IMR-90 (cell line): ENCODE measurements at regions not wholly inside any gene's neighbourhood (a gene's known extent, or its start where the extent isn't known, plus 50 kb on each side); places are given as distances from the start of the nearest gene placed in this dataset.

Experiments used
- ATAC-seq: fragments of 200-7000 bp; cut with Tn5 transposase; 2 replicates; pipeline ENCODE4 v1.9.1; 2020; ENCODE audit warnings: low read depth, mild to moderate bottlenecking, moderate library complexity
- BruUV-seq: library from RNA; stranded (reverse); fragments of 400-500 nt; replicated peaks from 2 replicates; lab custom pipeline; 2021; lab: Mats Ljungman, UMichigan
- CTCF ChIA-PET: fragments of 300-600 bp; formaldehyde crosslinking; extraction: SDS; loops from one replicate; lab custom pipeline; 2021; ENCODE audit warnings: antibody characterized with exemption; lab: Yijun Ruan, JAX
- POLR2A ChIA-PET: fragments of 300-600 bp; sonication (Branson Sonifier 250); formaldehyde crosslinking; loops from one replicate; lab custom pipeline; 2022; ENCODE audit warnings: antibody characterized with exemption; ENCODE audit not compliant: unreplicated experiment; lab: Charles Lee
- DNase-seq: peaks from one replicate; pipeline ENCODE4 v3.0.0; 2013
- H2AFZ ChIP-seq: replicated peaks from 2 replicates; pipeline ENCODE3; 2013; ENCODE audit warnings: low read length, mild to moderate bottlenecking; ENCODE audit not compliant: poor library complexity
- H2AK5ac ChIP-seq: 2 replicates; pipeline ENCODE4 v1.6.1; 2013; ENCODE audit warnings: low read depth, low read length, inconsistent platforms
- H2AK9ac ChIP-seq: replicated peaks from 2 replicates; pipeline ENCODE3; 2013; ENCODE audit warnings: mild to moderate bottlenecking, low read depth, low read length, moderate library complexity; ENCODE audit not compliant: poor library complexity
- H2BK120ac ChIP-seq: 2 replicates; pipeline ENCODE4 v1.6.1; 2013; ENCODE audit warnings: low read depth, low read length, inconsistent platforms
- H2BK15ac ChIP-seq: 3 replicates; pipeline ENCODE4 v1.6.1; 2013; ENCODE audit warnings: low read depth, low read length, inconsistent platforms
- H2BK20ac ChIP-seq: 2 replicates; pipeline ENCODE4 v1.6.1; 2013; ENCODE audit warnings: low read depth, mild to moderate bottlenecking, inconsistent platforms, low read length, moderate library complexity
- H2BK5ac ChIP-seq: 2 replicates; pipeline ENCODE4 v1.6.1; 2013; ENCODE audit warnings: mild to moderate bottlenecking, low read depth, low read length, inconsistent platforms; ENCODE audit not compliant: poor library complexity, severe bottlenecking
- H3K14ac ChIP-seq: replicated peaks from 2 replicates; pipeline ENCODE4 v1.6.1; 2013; ENCODE audit warnings: low read depth, low read length, inconsistent platforms
- H3K18ac ChIP-seq: 2 replicates; pipeline ENCODE4 v1.6.1; 2013; ENCODE audit warnings: low read depth, low read length, control low read depth
- H3K23ac ChIP-seq: 2 replicates; pipeline ENCODE4 v1.6.1; 2013; ENCODE audit warnings: low read depth, low read length, inconsistent platforms
- H3K27ac ChIP-seq: 2 replicates; pipeline ENCODE4 v1.5.1; 2013; ENCODE audit warnings: mild to moderate bottlenecking, control low read depth, low read length; ENCODE audit not compliant: insufficient read depth
- H3K27me3 ChIP-seq: 2 replicates; pipeline ENCODE4 v1.6.1; 2013; ENCODE audit warnings: low read length; ENCODE audit not compliant: control insufficient read depth, insufficient read depth
- H3K36me3 ChIP-seq: 2 replicates; pipeline ENCODE4 v1.6.1; 2013; ENCODE audit warnings: low read length, mixed read lengths; ENCODE audit not compliant: control insufficient read depth, insufficient read depth
- H3K4ac ChIP-seq: 2 replicates; pipeline ENCODE4 v1.6.1; 2013; ENCODE audit warnings: low read depth, low read length, inconsistent platforms
- H3K4me1 ChIP-seq: 2 replicates; pipeline ENCODE4 v1.6.1; 2013; ENCODE audit warnings: low read length, mixed read lengths; ENCODE audit not compliant: control insufficient read depth, insufficient read depth
- H3K4me2 ChIP-seq: 2 replicates; pipeline ENCODE4 v1.6.1; 2013; ENCODE audit warnings: low read depth, mild to moderate bottlenecking, control low read depth, low read length, moderate library complexity
- H3K4me3 ChIP-seq: 2 replicates; pipeline ENCODE4 v1.5.1; 2013; ENCODE audit warnings: low read depth, mild to moderate bottlenecking, control low read depth, low read length, moderate library complexity; ENCODE audit not compliant: insufficient read depth
- H3K56ac ChIP-seq: 2 replicates; pipeline ENCODE4 v1.6.1; 2013; ENCODE audit warnings: low read length, inconsistent platforms; ENCODE audit not compliant: insufficient read depth; ENCODE audit errors: extremely low read depth
- H3K79me1 ChIP-seq, 2 experiments: 2 replicates each; pipeline ENCODE4 v1.6.1; 2013; ENCODE audit warnings: low read length in 2 of 2, inconsistent platforms in 1 of 2, low read depth in 1 of 2
- H3K9ac ChIP-seq: 2 replicates; pipeline ENCODE4 v1.6.1; 2013; ENCODE audit warnings: low read depth, low read length, control low read depth
- H3K9me1 ChIP-seq: 2 replicates; pipeline ENCODE4 v1.6.1; 2013; ENCODE audit warnings: low read length, inconsistent platforms; ENCODE audit not compliant: insufficient read depth
- H3K9me3 ChIP-seq: 2 replicates; pipeline ENCODE4 v1.6.1; 2013; ENCODE audit warnings: low read length; ENCODE audit not compliant: control insufficient read depth, insufficient read depth
- H4K20me1 ChIP-seq: 2 replicates; pipeline ENCODE4 v1.6.1; 2013; ENCODE audit warnings: low read length, inconsistent platforms; ENCODE audit not compliant: insufficient read depth
- H4K5ac ChIP-seq: 2 replicates; pipeline ENCODE4 v1.6.1; 2013; ENCODE audit warnings: mild to moderate bottlenecking, low read depth, low read length, control low read depth
- H4K8ac ChIP-seq, 2 experiments: 2 replicates each; pipeline ENCODE4 v1.6.1; 2013; ENCODE audit warnings: low read depth in 2 of 2, low read length in 2 of 2, control low read depth in 1 of 2, inconsistent platforms in 1 of 2
- H4K91ac ChIP-seq: 2 replicates; pipeline ENCODE4 v1.6.1; 2013; ENCODE audit warnings: low read depth, low read length, inconsistent platforms; ENCODE audit not compliant: insufficient read depth
- CTCF ChIP-seq: conservative IDR thresholded peaks from 2 replicates; pipeline ENCODE4 v1.5.1; 2012; ENCODE audit warnings: mild to moderate bottlenecking, low read depth, low read length, improper control_type of control experiment
- ELK1 ChIP-seq: fragments of 150-350 bp; IDR thresholded peaks from 2 replicates; pipeline ENCODE4 v1.6.1; 2016; ENCODE audit warnings: low read depth, mild to moderate bottlenecking, low read length, moderate library complexity, borderline replicate concordance
- MAZ ChIP-seq: IDR thresholded peaks from 2 replicates; pipeline ENCODE4 v1.6.1; 2012; ENCODE audit warnings: low read depth, mild to moderate bottlenecking, low read length, improper control_type of control experiment, moderate library complexity, borderline replicate concordance
- MXI1 ChIP-seq: IDR thresholded peaks from 2 replicates; pipeline ENCODE4 v1.6.1; 2012; ENCODE audit warnings: low read depth, mild to moderate bottlenecking, low read length, moderate library complexity, borderline replicate concordance
- POLR2A ChIP-seq: IDR thresholded peaks from 2 replicates; pipeline ENCODE4 v1.6.1; 2012; ENCODE audit warnings: mild to moderate bottlenecking, low read depth, low read length
- RAD21 ChIP-seq: IDR thresholded peaks from 2 replicates; pipeline ENCODE4 v1.6.1; 2012; ENCODE audit warnings: low read length, improper control_type of control experiment
- RCOR1 ChIP-seq: IDR thresholded peaks from 2 replicates; pipeline ENCODE4 v1.6.1; 2012; ENCODE audit warnings: mild to moderate bottlenecking, low read length, improper control_type of control experiment; ENCODE audit not compliant: insufficient replicate concordance
- SMC3 ChIP-seq: fragments of 150-350 bp; IDR thresholded peaks from 2 replicates; pipeline ENCODE4 v1.6.1; 2016; ENCODE audit warnings: low read depth, mild to moderate bottlenecking, antibody characterized with exemption, low read length, moderate library complexity
- USF2 ChIP-seq: fragments of 150-350 bp; IDR thresholded peaks from 2 replicates; pipeline ENCODE4 v1.6.1; 2017; ENCODE audit warnings: mild to moderate bottlenecking, antibody characterized with exemption, low read length, low read depth
- WGBS, 2 experiments: methylation state at CpG; one replicate each; pipeline versions ENCODE4 v1.1.5 to v1.1.7; 2013; ENCODE audit warnings: missing lambda C conversion rate in 2 of 2; ENCODE audit not compliant: insufficient read length in 1 of 2; ENCODE audit errors: extremely low coverage in 2 of 2; 5-methylcytosine and 5-hydroxymethylcytosine counted together
- dilution Hi-C: fragments of 300-500 bp; cut with HindIII; formaldehyde crosslinking; loops from one replicate; pipeline ENCODE4 v1.14.3; 2018; ENCODE audit warnings: low sequenced_read_pairs; ENCODE audit not compliant: unreplicated experiment
- in situ Hi-C: fragments of 300-500 bp; cut with MboI; formaldehyde crosslinking; loops from 3 replicates; pipeline ENCODE4 v1.14.3; 2019; ENCODE audit warnings: low sequenced_read_pairs, inconsistent platforms, mixed read lengths
- intact Hi-C: fragments of 100-400 bp; cut with micrococcal nuclease; formaldehyde crosslinking; loops from 2 replicates; pipeline ENCODE4 v1.10.0; 2022

- no peaks in the 10 kb centered on the region for H3K79me1 ChIP-seq
- WGBS, 2 experiments: no CpG with 5 or more reads among the region's 2 CpGs
- CTCF ChIA-PET: no interaction called here
- H3K4me1 ChIP-seq: no peaks in the 10 kb centered on the region
- no peak overlapping the region for H2AFZ ChIP-seq
- no peak for ATAC-seq
- H3K27ac ChIP-seq: no peak overlapping the region
- H2AK5ac ChIP-seq: no peak overlapping the region
- H3K9ac ChIP-seq: no peak overlapping the region
- H3K27me3 ChIP-seq: no peaks in the 10 kb centered on the region; the same call in 1 of the 2 replicates
- no peak overlapping the region for H4K8ac ChIP-seq
- no peak overlapping the region for H4K91ac ChIP-seq
- no peaks in the 10 kb centered on the region for H3K9me1 ChIP-seq
- no peak overlapping the region for H2BK20ac ChIP-seq
- no peaks in the 10 kb centered on the region for H3K9me3 ChIP-seq
- DNase-seq: no peak
- H2AK9ac ChIP-seq: no peak overlapping the region
- no peak overlapping the region for H2BK15ac ChIP-seq
- no peaks in the 10 kb centered on the region for H3K36me3 ChIP-seq
- no peak overlapping the region for H4K5ac ChIP-seq
- H2BK120ac ChIP-seq: no peak overlapping the region
- no peak overlapping the region for H2BK5ac ChIP-seq
- intact Hi-C loops (no loop called here), in situ Hi-C loops (no loop called here), dilution Hi-C loops (no loop called here)
- POLR2A ChIA-PET: no interaction called here
- TF ChIP-seq MAZ (no peak), SMC3 (no peak), POLR2A (no peak), CTCF (no peak), USF2 (no peak), RAD21 (no peak), MXI1 (no peak), RCOR1 (no peak), ELK1 (no peak)
- H3K23ac ChIP-seq: no peak overlapping the region
- H3K4me2 ChIP-seq: no peak overlapping the region
- no peak overlapping the region for H3K4me3 ChIP-seq
- no peak overlapping the region for H3K4ac ChIP-seq
- H3K14ac ChIP-seq: no peak overlapping the region
- H3K18ac ChIP-seq: no peak overlapping the region
- H4K20me1 ChIP-seq: no peaks in the 10 kb centered on the region
- H3K56ac ChIP-seq: no peak overlapping the region
- BruUV-seq: no TSS peak
Measured at GRCh38 chr12:66984077-66984476, 285.1 kb upstream of the CAND1 start.
